Hematopoietic multipotent progenitor cell (in vitro differentiated cells): ENCODE measurements at regions not wholly inside any gene's neighbourhood (a gene's known extent, or its start where the extent isn't known, plus 50 kb on each side); places are given as distances from the start of the nearest gene placed in this dataset.
A peak's percentile ranks its signal among the peaks of the same experiment; 100 is the strongest.
"Not testable (repeated sequence)": the region's sequence is repeated elsewhere in the genome, so short reads cannot be mapped to it uniquely, and the experiment has no call there.

ENCODE experiments used
- DNase-seq, 3 donors: peaks; one replicate each; pipeline ENCODE4 v3.0.0-alpha.2; 2011 to 2015; ENCODE audit warnings: low read depth in 2 of 3, low spot score in 2 of 3

DNA sequence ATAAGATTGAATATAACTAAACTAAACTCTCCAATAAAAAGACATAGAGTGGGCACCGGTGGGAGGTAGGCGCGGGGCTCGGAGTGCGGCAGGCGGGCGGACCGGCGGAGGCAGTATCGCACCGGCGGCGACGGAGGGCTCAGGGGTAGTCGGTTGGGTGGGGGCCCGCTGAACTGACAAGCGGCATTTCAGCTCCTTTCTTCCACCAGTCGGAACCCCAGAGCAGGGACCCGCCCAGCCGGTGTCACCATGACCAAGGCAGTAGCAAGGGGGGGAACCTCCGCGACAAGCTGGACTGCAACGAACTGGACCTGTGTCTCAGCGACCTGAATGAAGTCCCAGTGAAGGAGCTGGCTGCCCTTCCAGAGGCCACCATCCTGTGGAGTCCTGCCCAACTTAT lies 156.7 kb downstream of the HINT1 start:
- no peak for DNase-seq

DNA sequence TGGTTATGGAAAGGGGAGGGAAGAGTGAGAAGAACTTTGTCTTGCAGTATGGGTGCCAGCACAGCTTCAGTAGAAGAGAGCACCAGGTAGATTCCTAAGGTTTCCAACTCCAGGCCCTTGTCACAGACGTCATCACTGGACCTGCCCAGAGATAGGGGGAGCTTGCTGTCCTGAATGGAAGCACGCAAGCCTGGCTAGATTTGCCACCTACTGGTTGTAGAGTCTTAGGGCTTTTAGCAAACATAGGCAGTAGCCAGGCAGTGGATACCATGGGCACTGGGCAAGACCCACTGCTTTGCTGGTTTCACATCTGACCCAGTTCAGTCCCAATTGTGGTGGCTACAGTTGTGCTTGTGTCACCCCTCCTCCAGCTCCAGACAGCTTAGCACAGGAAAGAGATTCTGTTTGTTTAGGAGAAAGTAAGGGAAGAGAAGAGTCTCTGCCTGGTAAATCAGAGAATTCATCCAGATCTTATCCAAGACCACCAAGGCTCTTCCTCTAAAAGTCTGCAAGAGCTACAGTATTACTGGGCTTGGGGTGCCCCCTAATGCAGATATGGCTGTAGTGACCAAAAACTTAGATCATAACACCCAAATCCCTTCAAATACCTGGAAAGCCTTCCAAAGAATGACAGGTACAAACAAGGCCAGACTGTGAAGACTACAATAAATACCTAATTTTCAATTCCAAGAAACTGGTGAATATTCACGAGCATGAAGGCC lies 158.9 kb downstream of the HINT1 start:
- peak in 2 of 3 donors; percentile 1 to 43 for DNase-seq

DNA sequence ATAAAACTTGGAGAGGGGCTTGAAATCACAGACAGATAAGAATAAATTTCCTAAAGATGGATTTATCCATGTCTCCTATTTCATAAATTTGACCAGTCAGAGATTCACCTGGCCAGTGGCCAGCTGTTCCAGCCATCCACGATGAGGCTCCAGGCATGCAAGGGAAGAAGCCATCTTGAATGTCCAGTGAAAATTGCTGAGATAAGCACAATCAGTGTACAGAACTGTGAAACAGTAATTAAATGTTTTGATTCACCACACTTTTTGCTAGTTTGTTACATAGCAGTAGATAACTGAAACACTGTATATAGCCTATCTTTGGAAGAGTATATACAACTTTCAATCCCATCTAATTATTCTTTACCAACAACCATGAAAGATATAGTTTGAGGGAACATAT lies 163.5 kb downstream of the HINT1 start:
- no peak for DNase-seq

DNA sequence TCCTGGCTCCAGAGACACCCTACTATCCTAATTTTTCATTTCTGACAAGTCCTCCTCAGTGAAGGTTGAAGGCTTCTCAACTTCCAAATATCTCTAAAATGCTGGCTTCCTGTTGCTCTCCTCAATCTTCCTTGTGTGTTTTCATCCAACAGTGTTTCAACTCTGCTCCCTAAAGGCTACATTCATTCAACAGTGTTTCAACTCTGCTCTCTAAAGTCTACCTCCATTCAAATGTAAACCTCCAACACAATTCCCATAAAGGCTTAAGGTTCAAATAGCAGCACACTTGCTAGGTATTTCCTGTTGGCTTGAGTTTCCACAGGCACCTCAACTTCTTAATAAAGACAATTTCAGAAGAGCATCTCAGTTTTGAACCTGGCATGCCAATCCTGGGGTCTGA lies 164.8 kb downstream of the HINT1 start:
- DNase-seq = no peak

DNA sequence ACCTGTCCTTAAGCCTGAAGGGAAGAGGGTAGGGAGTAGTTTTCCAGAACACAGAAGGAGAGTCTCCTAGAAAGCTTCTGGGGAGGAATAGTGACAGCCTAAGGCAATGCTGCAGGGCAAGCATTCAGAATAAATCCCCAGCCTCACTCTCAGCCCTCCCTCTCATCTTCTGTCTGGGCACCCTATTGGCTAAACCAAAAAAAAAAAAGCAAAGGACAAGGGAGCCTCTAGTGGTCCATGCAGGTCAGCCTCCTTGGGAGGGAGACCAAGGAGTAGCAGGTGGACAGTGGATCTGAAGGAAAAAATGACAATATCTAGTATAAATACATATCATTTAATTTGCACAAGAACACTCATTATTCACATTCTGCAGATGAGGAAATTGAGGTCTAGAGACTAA lies 168.3 kb downstream of the HINT1 start:
- not testable (repeated sequence) for DNase-seq

DNA sequence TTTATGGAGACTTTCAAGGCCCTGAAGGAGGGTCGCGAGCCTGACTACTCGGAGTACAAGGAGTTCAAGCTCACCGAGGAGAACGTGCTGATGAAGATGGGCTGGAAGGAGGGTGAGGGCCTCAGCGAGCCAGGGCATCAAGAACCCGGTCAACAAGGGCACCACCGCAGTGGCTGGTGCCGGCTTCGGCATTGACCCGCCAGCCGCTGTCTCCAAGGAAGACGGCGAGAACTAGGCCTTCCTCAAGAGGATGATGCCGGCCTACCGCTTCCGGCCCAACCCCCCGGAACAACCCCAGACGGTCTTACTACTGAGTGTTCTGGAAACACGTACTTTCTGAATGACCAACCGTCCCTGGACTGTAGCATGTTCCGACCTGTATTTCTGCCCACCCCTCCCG lies 169.2 kb downstream of the HINT1 start:
- no peak for DNase-seq

DNA sequence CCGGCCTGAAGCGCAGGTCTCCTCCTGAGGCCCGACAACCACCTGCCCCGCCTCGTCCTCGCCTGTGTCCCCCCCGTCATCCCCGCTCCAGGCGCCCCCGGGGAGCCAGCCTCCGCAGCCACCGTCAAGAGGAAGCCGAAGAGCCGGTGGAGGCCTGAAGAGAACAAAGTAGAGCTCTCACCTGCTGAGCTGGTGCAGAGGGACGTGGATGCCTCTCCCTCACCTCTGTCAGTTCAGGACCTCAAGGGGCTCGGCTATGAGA lies 169.9 kb downstream of the HINT1 start:
- DNase-seq = no peak

DNA sequence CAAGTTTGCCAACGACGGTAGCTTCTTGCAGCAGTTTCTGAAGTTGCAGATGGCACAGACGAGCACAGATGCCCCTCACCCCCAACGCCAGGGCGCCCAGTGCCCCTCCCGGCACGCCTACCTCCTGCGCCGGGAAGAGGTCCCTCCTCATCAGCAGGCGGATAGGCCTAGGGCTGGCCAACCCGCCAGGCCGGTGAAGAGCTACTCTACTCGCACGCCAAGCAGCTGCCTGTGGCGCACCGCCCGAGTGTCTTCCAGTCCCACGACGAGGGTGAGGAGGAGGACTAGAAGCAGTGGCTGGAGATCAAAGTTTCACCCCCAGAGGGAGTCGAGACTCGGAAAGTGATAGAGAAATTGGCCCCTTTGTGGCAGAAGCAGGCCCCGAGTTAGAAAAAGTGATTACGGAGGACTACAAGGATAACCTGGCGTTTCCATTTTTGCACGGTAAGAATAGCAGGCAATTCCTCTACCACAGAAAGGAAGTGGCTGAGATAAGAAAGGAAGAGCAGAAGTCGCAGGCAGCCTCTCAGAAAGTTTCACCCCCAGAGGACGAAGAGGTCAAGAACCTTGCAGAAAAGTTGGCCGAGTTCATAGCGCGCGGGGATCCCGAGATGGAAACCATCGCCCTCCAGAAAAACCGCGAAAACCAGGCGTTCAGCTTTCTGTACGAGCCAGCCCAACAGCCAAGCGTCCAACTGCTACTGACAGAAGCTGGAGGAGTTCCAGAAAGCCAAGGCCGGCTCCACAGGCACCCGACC lies 170.4 kb downstream of the HINT1 start:
- DNase-seq = no peak

DNA sequence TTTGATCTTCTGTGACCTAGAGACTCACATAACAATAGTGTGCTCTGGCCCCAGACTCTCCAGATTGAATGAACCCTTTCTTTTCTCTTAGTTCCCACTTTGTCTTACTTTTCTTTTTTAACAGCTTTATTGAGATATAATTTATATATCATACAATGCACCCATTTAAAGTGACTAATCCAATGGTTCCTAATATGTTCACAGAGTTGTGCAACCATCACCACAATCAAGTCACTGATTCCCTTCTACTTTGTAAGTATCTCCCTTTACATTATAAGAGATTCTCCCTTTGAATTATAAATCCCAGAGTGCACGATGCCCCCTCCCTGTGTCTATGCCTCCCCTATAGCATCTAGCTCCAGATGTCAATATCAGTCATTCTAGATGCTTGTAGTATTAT lies 172.4 kb downstream of the HINT1 start:
- no peak for DNase-seq

DNA sequence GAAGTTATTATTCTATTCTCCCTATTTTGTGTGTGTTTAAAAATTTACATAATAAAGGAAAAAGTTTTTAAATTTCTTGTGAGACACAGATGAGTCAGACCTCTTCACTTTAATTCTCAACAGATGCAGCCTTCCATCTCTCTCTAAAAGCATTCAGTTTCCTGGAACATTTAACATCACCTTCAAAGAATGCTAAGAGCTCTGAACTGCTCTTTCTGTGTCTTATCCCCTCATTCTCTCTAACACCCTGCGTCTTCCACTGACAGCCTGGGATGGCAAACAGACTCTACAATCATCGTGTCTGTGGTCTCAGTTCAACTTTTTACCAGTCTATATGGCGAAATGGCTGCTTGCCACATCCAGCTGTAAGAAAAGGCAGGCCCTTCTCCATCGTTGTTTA lies 173.0 kb downstream of the HINT1 start:
- DNase-seq = no peak

DNA sequence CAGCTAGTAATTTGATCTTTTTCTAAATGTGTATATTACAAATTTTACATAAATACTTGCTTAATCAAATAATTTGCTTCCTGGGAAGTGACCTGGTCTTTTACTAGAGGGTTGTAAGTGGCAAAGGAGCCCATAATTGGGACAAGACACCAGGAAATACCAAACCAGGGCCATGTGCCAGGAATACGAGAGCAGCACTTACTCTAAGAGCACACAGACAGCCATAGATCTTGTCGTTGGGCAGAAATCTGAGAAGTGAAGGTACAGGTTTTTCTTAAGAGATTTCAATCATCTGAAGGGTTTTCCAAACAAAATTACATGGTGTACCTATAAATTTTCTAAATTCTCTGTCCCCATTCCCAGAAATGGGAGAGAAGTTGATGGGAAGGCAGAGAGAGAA lies 179.3 kb downstream of the HINT1 start:
- no peak for DNase-seq

DNA sequence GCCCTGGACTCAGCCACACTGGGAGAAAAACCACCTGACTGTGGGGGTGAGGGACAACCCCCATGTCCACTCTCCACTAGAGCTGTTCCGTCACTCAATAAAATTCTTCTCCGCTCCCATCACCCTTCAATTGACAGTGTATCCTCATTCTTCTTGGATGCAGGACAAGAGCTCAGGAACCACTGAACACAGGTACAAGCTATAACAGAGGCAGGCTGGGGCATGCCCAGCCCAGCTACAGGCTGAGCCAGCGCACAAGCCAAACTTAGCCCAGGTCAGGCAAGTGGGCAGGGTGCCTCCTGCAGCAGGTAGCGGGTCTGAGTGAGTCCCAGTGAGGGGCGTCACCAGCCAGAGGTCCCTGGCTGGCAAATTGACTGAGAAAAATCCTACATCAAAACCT lies 183.4 kb downstream of the HINT1 start:
- DNase-seq = no peak

DNA sequence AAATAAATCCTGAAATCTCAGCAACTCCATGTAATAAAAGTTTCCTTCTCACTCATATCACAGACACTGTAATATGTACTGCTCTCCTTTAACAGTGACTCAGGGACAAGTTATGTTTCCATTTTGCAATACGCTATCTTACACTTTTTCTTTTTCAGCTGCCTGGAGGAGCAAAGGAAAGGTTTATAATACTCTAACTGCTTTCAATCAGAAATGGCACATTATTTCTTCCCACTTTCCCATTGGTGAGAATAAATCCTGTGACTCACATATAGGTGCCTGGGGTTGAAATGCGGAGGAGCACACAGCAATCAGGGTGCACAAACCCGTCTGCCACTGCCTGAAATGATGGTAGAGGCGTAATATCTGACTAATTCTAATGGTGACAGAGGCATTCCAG lies 186.6 kb downstream of the HINT1 start:
- no peak for DNase-seq

DNA sequence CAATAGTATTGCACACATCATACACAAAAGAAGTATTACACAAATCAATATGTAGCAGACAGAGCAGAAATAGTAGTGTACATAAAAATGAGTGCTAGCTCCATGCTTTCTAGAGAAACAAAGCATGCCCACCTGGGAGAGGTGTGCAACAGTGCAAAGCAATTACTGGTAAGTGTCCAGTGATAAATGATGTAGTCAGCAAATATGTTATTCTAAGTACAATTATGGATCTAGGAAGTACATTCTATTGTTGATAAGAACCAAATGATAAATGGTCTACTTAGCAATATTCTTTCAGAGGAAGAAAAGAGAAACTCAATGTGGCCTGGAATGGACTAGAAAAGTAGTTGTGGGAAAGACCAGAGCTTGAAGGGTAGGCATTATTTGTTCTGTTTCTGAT lies 188.6 kb downstream of the HINT1 start:
- no peak for DNase-seq

DNA sequence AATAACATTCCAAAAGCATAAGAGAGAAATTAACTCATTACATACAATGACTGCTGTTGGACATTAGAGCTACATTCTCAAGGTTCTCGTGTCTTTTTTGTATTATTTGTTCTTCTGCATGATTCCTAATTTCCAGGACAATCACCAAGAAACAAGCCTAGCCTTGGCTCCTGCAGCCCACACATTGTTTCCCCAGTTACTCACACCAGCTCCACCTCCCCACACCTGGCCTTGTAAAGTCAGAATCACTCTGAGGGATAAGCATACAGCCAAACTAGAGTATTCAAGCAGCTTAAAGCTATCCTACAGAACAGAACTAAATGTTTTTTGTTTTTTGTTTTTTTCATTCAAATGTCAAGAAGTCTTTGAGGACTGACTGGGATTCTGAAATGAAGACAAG lies 189.2 kb downstream of the HINT1 start:
- DNase-seq = no peak

DNA sequence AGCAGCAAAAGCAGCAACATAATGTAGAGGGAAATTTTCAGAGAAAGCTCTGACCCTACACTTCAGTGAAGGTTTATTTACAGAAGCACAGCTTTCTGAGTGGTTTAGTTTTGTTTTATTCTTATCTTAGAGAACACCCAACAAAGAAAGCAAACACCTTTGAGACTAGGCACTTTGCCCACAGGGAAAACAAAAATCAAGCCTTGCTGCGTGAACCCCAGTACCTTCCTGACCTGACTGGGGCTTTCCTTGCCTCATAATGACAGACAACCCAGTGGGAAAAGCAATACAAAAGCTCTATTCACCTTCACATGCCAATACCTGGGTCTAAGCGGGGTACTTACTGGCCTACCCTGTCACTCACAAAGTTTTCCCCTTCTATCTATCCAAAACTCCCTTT lies 189.8 kb downstream of the HINT1 start:
- DNase-seq = no peak

DNA sequence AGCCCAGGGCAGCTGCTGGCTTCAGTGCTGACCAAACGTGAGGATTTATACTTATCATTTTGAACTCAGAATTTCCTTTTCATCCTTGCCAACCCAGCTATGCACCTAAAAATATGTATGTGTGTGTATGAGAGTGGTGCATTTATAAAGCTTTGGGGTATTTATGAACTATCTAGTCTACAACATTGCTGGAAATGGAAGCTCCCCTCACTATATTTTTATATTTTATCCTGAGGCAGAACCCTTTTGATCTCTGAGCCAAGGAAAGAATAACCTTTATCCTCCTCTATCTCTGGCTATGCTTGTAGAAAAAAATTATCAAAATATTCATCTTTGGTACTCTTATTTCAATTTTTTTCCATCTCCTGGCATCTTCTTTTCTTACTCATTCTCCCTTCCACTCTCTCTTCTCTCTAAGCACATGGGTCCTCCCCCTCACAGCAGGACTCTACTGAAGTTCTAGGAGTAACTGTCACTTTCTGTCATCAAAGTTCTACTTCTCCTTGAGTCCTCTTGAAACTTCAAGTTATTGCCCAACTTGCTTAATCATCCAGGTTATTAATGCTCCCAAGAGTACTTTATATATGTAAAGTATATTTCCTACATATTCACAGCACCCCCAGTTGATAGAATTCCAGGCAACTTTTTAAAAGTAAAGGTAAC lies 190.9 kb downstream of the HINT1 start:
- no peak for DNase-seq

DNA sequence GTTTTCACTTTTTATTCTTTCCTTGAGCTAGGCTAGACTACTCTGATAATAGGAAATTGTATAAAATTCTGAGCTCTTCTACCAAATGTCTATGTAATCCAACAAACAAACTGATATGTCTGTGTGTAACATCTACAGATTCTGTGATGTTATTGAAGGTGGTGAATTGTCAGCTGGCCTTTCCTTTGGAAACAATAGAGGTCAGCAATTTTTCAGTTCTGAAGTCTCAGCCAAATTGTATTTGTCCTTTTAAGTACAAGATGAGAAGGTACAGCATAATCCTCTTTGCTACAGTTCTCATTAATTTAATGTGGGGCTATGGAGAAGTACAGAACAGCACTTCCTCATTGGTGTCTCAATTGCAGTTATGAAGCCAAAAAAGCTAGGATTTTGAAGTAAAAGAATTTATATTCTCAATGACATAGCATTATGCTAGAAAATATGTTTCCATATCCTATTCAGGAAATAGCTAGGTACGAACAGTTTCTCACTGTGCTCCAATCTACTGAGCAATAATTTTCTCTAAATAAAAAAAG lies 198.0 kb downstream of the HINT1 start:
- peak in 1 of 3 donors; percentile 26 for DNase-seq

DNA sequence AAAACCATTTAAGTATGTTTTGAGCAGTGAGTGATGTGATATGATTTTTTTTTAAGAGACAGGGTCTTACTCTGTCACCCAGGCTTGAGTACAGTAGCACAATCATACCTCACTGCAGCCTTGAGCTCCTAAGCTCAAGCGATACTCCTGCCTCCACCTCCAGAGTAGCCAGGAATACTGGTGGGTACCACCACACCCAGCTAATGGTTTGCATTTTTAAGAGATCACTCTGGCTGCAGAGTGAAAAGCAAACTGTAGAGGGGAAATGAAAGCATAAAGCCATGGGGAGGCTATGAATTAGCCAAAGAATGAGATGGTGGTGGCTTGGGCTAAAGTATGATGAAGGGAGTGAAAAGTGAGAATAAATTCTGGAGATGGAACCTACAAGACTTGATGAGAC lies 199.1 kb downstream of the HINT1 start:
- DNase-seq = no peak

DNA sequence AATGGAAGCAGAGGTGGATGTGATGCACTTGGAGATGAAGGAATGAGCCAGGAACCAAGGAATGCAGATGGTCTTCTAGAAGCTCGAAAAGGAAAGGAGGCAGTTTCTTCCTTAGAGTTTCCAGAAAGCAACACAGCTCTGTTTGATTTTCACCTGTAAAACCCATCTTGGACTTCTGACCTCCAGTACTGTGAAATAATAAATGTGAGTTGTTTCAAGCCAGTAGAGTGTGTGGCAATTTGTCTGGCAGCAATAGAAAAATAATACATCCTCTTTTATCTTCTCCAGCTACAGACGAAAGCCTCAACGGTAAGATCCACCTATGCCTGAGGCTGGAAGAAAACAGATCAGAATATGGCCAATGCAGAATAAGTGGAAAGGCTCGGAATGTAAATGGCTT lies 199.7 kb downstream of the HINT1 start:
- DNase-seq = no peak

DNA sequence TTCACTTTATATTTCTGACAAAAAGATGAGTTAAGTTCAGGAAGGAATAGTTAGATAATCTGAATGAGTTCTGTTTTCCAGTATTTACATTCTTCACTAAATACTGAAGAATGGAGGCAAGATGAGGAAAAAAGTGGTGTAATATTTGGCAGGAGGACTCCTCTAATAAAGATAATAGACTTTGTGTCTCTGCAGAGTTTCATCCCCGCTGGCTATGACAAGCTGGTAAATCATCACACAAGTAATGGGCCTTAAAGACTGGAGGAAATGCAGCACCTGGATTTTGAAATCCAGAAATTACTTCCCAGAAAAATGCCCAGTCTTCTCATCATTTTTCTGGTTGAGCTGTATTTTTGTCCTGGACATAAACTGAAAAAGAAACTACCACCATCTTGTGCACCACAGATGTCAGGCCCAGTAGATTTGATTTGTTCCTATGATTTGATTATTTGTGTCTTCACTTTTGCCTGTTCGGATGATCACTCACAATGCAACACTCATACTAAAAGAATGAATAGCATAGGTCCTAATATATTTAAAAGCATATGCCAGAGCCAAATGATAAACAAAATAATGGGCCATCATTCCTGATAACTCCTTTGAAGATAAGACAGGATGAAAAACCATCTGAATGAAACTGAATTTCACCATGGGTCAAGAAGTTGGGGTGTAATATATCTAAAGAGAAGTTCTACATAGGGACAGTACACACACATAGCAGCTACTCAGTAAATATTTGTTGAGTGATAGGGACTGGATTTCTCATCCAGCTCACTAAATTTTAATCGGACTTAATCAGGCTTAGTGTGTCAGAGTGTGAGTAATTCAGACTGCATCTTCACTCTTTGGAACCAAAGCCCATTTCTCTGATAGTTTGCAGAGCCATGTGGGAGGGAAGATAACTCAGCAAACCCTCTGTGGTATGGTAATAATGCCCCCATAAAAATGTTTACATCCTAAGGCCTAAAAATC lies 200.5 kb downstream of the HINT1 start:
- no peak for DNase-seq
